ENCODE measurements at regions not wholly inside any gene's neighbourhood (a gene's known extent, or its start where the extent isn't known, plus 50 kb on each side); places are given as distances from the start of the nearest gene placed in this dataset.

DNA sequence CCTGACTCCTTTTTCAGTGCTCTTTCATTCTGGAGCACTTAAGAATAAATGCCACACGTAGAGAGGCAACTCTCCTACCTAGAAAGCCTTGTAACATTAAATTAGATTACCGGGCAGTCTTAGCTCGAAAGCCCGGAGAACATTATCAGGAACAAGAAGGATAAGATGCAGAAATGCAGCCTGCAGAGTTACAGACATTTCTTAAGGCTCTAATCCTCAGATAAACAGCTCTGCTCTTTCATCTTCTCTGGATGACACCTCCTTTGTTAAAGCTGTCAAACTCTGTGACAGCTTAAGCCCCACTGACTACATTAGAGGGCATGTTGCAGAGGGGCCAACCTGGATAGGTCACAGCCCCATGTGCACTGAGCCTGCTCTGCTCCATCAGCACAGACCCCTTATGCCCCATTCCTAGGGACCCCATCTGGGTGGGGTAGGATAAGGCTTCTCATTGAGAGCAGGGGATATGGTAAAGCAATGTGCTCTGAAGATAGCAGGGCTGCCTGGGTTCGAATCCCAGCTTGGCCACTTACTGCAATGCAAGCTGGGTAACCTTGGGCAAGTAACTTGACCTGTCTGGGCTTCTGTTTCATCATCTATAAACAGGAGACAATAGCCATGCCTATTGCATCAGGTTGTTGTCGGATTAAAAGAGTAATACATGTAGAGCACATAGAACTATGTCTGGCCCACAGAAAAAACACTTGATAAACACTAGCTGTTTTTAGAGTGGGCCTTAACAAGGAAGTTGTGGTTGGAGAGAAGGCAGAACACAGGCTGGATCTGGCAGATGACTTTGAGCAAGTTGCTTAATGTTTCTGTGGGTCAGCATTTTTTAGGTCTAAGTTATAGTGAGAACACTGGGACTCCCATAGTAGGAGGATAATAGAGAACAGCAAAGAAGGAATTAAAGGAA, 111.4 kb downstream of the THNSL2 start:
- DNase-seq, result no peak

DNA sequence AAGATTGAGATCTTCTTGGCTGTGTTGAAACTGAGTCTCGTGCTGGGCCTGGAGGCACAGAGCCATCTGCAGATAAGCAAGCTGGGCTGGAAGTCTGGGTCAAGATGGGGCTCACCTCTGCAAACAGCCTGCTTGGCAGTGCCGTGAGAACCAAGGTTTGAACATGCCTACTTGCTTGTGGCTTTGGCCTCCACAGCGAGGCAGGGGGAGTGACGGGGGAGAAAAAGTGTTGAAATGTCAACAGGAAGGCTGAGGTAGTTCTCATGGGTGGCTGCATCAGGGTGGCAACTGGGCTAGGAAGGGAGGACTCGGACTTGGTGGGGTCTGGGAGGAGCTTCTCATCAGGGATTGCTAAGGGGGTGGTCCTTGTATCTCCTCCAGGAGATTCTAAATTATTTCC, 99.7 kb downstream of the THNSL2 start:
- DNase-seq, result no peak

DNA sequence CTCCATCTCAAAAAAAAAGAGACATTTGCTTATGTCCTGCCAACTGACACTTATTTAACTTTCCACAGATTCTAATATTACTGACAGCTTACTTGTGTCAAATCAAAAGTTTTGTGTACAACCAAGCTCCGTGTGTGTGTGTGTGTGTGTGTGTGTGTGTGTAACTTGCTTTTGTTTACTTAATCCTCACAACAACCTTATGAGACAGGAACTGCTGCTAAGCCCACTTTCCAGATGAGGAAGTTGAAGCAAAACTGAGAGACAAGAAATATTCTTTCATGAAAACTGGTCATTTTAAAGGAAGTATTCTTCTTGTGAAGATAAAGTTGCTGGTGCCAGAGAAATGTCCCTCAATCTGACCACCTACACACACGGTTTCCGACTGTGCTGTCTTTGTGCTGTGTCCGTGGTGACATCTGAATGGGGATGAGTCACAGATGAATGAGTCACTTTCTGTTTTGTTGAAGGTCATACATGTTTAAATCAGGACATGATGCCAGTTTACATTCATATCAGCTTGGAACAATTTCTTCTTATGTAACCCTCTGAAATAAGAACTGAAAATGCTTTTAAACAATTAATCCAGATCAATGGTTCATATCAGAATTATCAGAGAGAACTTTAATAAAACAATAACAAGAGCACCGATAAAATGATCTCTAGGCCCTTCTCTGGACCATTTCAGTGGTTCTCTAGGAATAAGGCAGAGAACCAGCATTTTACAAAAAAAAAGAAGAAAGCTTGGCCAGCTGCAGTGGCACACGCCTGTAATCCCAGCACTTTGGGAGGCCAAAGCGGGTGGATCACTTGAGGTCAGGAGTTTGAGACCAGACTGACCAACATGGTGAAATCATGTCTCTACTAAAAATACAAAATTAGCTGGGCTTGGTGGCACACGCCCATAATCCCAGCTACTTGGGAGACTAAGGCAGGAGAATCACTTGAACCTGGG, 95.5 kb downstream of the THNSL2 start:
- no peak for DNase-seq

DNA sequence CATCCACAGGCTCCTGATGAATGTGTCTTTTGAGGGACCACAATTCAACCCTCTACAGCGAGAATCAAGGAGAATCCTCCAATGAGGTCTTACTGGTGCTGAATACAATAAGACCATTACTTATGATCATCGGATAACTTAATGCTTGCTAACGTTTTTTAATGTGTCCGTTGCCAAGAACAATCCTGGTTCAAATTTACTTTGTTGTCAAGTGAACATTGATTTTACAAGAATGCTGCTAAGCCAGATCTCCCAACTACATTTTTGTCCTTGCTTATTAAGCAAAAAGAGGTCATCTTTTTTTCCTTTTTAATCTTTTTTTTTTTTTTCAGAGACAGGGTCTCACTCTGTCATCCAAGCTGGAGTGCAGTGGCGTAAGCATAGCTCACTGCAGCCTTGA, 93.7 kb downstream of the THNSL2 start:
- DNase-seq, result no peak

DNA sequence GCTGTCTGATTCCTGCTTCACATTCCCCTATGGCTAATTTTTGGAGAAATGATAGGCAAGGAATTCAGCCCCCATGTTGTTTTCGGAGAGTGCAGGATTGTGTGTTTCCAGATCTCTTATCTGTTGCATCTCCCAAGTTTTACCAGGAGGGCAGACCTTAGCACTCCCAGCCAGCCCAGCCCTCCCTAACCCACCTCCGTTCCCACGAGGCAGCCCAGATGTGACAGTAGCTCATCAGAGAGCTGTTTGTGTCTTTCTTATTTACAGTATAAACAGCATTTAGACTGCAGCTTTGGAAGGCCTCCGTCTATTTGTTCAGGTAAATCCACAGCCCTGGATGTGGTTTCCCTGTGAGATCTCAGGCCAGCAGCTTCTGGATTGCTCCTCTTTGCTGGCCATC, 91.6 kb downstream of the THNSL2 start:
- DNase-seq, result no peak

DNA sequence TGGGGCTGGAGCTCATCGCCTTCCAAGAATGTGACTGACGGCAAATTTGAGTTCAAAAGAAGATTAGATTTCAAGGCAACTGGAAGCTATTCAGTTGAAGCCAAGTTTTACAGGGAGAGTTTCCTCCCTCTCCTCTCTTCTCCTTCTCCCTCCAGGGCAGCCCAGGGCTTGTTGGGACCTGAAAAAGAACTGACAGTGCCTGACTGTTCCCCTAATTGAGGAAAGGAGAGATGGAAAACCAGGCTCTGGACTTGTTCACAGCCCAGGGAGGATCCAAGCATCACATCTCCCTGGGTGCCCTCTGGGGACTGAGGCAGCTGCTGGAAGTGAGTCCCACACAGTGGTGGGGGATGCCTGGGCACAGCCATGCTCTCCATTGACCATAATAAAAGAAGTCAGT, 88.1 kb downstream of the THNSL2 start:
- DNase-seq, result no peak

DNA sequence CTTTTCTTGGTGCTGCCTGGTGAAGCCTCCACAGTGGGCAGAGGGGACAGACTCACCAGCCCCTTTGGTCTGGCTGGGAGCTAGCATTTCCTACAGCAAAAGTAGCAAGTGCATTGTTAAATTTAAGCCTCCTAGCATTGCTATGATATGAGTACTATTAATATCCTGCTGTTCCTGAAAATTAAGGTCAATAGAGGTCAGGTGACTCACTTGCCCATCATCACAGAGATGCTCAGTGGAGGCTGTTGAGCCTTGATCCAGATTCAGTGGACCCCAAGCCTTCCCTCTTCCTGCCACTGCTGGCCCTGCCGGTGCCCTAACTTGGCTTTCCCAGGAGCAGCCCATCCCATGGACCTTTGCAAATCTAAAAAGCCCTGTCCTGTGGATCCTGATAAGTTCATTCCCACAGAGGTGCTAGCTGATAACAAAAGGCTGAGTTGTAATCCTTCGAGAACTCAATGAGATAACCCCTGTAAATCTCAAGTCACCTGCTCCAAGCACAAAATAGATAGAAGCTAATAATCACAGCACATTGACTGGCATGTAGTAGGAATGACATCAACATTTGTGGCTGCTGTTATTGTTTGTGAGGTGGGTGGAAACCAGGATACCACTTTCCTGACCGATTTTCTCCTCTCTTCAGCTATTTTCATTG, 84.4 kb downstream of the THNSL2 start:
- DNase-seq, result no peak

DNA sequence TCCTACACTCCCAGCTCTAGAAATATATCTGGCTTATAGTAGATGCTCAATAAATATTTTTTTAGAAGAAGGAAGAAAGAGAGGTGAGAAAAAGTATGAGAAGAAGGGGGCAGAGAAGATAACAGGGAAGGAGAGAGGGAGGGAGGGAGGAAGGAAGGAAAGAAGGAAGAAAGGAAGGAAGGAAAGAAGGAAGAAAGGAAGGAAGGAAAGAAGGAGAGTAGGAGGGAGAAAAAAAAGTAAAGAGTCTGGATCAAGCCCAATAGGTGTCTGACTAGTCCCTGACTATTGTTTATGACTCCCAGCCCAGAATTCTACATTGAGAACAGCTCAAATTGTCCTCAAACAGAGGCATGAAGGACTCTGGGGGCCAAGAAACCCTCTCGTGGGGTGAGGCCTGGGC, 83.9 kb downstream of the THNSL2 start:
- no peak for DNase-seq

DNA sequence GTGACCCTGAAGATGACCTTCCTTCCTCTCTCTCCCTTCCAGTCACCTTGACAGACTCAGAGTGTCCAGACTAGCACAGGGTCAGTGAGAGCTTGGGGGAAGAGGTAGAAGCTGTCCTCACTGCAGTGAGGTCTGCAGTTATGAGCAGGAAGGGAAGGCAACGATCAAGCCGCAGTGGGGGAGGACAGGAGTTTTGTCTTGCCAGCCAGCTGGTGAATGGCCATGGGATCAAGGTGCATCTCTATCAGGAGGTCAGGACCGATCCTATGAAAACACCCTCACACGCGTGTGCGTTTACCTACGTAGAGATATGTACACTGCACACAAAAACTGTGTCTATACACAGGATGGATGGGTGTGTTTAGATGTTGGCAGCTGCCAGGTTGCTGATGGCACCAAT, 83.2 kb downstream of the THNSL2 start:
- no peak for DNase-seq

DNA sequence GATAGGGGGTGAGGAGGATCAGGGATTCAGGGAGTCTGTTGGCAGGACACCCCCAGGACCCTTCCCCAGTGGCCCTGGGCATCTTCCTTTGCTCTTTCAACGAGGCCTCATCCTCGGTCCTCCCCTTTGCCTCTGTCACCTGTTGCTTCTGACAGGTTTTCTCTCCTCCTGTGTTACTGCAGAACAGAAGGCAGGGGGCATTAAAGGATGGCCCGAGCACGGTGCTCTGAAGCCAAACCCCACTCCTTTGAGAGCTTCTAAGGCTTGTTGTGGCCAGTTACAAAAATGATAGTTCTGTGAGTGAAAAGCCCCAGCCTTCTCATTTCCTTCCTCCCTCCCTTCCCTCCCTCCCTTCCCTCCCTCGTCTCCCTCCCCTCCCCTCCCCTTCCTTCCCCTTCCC, 82.5 kb downstream of the THNSL2 start:
- DNase-seq, result no peak

DNA sequence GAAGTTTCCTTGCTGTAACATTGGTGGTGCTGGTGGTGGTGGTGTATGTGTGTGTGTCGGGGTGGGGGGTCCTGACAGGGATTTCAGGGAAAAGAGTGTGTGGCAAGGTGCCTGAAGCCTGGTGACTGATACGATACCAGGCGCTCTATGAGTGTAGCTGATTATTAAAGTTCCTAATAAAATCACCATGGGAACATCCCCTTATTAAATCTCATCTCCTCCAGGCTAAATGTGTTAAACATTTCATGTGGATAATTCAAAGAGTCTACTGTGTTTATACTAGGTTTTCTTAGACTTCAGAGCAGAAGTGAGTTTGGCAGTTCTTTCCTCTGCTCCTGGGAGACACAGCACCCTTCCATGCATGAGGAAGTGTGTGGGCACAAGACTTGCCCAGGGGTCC, 82.0 kb downstream of the THNSL2 start:
- no peak for DNase-seq

DNA sequence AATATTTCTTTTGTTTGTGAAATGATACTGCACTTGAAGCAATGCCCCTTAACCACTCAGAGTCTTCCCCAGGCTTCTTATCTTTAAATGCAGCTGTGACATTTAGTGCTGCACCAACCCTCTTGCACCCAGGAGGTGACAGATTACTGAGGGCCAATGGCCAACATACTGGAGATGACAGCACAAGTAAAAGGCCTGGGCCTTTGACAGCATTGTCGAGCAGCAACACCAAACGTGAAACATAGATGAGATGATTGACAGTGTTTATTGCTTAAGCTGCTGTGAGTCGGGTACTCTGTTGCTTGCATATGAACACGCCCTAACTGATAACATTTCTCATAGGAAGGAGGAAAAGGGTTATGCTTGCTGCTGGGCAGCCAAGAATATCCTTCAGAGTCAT, 80.3 kb downstream of the THNSL2 start:
- DNase-seq, result no peak

DNA sequence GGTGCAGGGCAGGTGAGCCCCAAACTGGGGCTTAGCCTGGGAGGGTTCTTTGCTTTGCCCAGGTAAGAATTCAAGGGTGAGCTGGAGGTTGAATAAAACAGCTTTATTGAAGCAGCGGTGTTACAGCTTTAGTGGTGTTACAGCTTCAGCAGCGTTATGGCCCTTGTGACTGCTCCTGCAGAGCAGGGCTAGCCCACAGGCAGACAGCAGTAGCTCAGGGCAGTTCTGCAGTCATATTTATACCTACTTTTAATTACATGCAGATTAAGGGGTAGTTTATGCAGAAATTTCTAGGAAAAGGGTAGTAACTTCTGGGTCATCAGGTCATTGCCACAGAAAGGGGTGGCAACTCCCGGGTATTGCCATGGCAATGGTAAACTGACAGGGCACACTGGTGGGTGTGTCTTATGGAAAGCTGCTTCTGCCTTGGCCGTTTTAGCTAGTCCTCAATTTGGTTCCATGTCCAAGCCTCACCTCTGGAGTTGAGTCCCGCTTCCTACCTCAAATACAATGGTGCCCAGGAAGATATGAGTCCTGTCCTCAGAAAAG, 78.2 kb downstream of the THNSL2 start:
- DNase-seq, result no peak

DNA sequence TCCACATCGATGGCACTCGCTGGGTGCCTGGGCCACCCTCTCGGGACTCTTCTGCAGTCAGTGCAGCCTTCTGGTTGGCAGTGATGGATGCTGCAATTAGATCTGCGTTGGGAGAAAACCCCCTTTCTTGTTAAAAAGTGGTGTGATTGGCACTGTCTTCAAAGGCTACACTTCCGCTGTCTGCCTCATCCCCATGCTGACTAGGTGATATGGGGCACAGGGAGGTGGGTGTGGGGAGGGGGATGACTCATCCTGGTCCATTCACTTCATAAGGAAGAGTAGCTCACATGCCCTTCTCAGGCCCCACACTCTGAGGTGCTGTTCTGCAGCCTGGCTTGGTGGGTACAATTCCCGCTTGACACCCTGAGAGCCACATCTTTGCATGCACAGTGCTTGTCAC, 77.4 kb downstream of the THNSL2 start:
- no peak for DNase-seq

DNA sequence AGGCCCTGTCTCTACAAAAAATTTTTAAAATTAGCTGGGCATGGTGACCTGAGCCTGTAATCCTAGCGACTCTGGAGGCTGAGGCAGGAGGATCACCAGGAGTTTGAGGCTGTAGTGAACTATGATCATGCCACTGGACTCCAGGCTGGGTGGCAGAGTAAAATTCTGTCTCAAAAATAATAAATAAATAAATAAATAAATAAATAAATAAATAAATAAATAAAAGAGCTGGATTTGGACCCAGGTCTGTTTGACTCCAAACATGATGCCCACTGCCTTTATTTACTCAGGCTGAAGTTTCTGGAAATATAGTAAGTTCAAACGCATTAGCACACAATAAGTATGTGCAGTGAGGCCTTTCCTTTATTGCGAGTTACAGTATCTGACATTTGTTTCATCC, 75.0 kb downstream of the THNSL2 start:
- no peak for DNase-seq

DNA sequence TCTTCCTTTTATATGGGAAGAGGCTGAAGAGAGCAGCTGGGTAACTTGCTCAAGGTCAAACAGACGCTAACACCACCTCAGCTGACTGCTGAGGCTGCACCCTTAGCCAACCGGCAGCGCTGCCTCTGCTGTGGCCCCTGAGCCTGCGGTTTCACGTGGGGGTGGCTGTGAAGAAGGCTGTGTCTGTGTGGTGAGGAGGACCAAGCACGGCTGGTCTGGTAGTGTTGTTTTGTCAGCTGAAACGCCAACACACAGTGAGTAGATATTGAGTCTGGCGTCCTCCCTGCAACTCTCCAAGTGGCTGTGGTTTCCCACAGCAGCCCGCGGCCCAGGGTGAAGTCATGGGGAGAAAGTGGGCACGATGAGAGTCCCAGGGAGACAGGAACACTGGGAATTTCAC, 69.6 kb downstream of the THNSL2 start:
- DNase-seq, result no peak

DNA sequence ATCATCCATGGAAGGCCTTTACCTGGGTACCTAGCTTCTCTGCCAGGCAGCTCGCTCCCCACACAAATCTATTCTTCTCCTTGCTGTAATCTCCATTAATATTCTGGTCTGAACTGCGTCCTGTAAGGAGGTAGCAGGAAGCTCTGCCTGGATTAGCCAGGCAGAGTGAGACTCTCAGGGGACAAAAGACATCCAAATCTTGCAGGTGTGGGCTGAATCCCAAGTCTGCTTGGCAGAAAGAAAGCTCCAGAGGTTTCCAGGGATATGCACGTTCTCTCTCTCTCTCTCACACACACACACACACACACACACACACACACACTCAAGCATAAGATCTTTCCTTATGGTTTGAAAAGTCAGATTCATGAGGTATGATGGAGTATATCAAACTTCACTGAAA, 66.5 kb downstream of the THNSL2 start:
- DNase-seq, result no peak
